Neural progenitor cell (in vitro differentiated cells): ENCODE measurements at regions not wholly inside any gene's neighbourhood (a gene's known extent, or its start where the extent isn't known, plus 50 kb on each side); places are given as distances from the start of the nearest gene placed in this dataset.

Experiments used
- CTCF ChIP-seq: fragments of 200-600 bp; sonication (generic); IDR thresholded peaks from 2 replicates; pipeline ENCODE4 v1.5.1; 2017; ENCODE audit warnings: antibody characterized with exemption, mild to moderate bottlenecking
- EZH2 ChIP-seq: fragments of 200-600 bp; sonication (generic); IDR thresholded peaks from 2 replicates; pipeline ENCODE4 v1.6.1; 2017; ENCODE audit warnings: antibody characterized with exemption, mild to moderate bottlenecking, moderate library complexity
- EZH2phosphoT487 ChIP-seq: fragments of 200-600 bp; sonication (generic); IDR thresholded peaks from 2 replicates; pipeline ENCODE4 v1.6.1; 2017; ENCODE audit warnings: antibody characterized with exemption

- TF ChIP-seq CTCF = no peak
- no peak for TF ChIP-seq EZH2phosphoT487
- TF ChIP-seq EZH2 = no peak
These were observed 124.6 kb downstream of the CD47 start for GRCh38 chr3:107966276-107966675.
